Trophoblast cell (in vitro differentiated cells and primary cell): ENCODE measurements at regions not wholly inside any gene's neighbourhood (a gene's known extent, or its start where the extent isn't known, plus 50 kb on each side); places are given as distances from the start of the nearest gene placed in this dataset.

Source experiments
- DNase-seq, 2 donors: peaks; one replicate each; pipeline ENCODE4 v3.0.0-alpha.2; 2016
- H2AFZ ChIP-seq: 2 replicates; pipeline ENCODE4 v1.6.1; 2013; ENCODE audit warnings: low read length, moderate library complexity, mild to moderate bottlenecking; ENCODE audit not compliant: insufficient read depth, poor library complexity
- H2AK5ac ChIP-seq: 2 replicates; pipeline ENCODE4 v1.6.1; 2013; ENCODE audit warnings: mild to moderate bottlenecking, low read length
- H2BK120ac ChIP-seq: 2 replicates; pipeline ENCODE4 v1.6.1; 2013; ENCODE audit warnings: low read length, mild to moderate bottlenecking, moderate library complexity; ENCODE audit not compliant: insufficient read depth, poor library complexity
- H2BK12ac ChIP-seq: 2 replicates; pipeline ENCODE4 v1.6.1; 2013; ENCODE audit warnings: mild to moderate bottlenecking, low read length, moderate library complexity
- H2BK5ac ChIP-seq: 2 replicates; pipeline ENCODE4 v1.6.1; 2013; ENCODE audit warnings: low read length, low read depth, moderate library complexity, mild to moderate bottlenecking; ENCODE audit not compliant: poor library complexity
- H3K14ac ChIP-seq: 2 replicates; pipeline ENCODE4 v1.6.1; 2013; ENCODE audit warnings: mild to moderate bottlenecking, low read length
- H3K18ac ChIP-seq: 2 replicates; pipeline ENCODE4 v1.6.1; 2013; ENCODE audit warnings: mild to moderate bottlenecking, low read length
- H3K23ac ChIP-seq: 2 replicates; pipeline ENCODE4 v1.6.1; 2013; ENCODE audit warnings: low read length
- H3K27ac ChIP-seq: 2 replicates; pipeline ENCODE4 v1.5.1; 2013; ENCODE audit warnings: low read depth, mild to moderate bottlenecking, inconsistent platforms, low read length, moderate library complexity
- H3K27me3 ChIP-seq: 2 replicates; pipeline ENCODE4 v1.6.1; 2013; ENCODE audit warnings: inconsistent platforms, mild to moderate bottlenecking, low read length, moderate library complexity; ENCODE audit not compliant: insufficient read depth
- H3K36me3 ChIP-seq, 2 experiments: 1 replicate in 1 of 2; 2 replicates in 1 of 2; pipeline ENCODE4 v1.6.1; 2013; ENCODE audit warnings: low read length in 2 of 2, mild to moderate bottlenecking in 2 of 2, moderate library complexity in 1 of 2; ENCODE audit not compliant: insufficient read depth in 2 of 2, control insufficient read depth in 1 of 2
- H3K4ac ChIP-seq: 2 replicates; pipeline ENCODE4 v1.6.1; 2013; ENCODE audit warnings: low read depth, mild to moderate bottlenecking, low read length, moderate library complexity
- H3K4me1 ChIP-seq, 2 experiments: 1 replicate in 1 of 2; 2 replicates in 1 of 2; pipeline ENCODE4 v1.6.1; 2013; ENCODE audit warnings: low read length in 2 of 2, mild to moderate bottlenecking in 2 of 2, moderate library complexity in 1 of 2; ENCODE audit not compliant: insufficient read depth in 2 of 2, control insufficient read depth in 1 of 2
- H3K4me2 ChIP-seq: 2 replicates; pipeline ENCODE4 v1.6.1; 2013; ENCODE audit warnings: inconsistent platforms, mild to moderate bottlenecking, low read length, moderate library complexity
- H3K4me3 ChIP-seq: 2 replicates; pipeline ENCODE4 v1.5.1; 2013; ENCODE audit warnings: mild to moderate bottlenecking, low read depth, low read length, inconsistent platforms
- H3K79me1 ChIP-seq: one replicate; pipeline ENCODE4 v1.6.1; 2013; ENCODE audit warnings: low read length
- H3K79me2 ChIP-seq: 2 replicates; pipeline ENCODE4 v1.6.1; 2013; ENCODE audit warnings: low read length, mild to moderate bottlenecking; ENCODE audit not compliant: control insufficient read depth, insufficient read depth, poor library complexity
- H3K9ac ChIP-seq: 2 replicates; pipeline ENCODE4 v1.6.1; 2013; ENCODE audit warnings: mild to moderate bottlenecking, low read length
- H3K9me3 ChIP-seq: 2 replicates; pipeline ENCODE4 v1.6.1; 2013; ENCODE audit warnings: low read depth, mild to moderate bottlenecking, control low read depth, inconsistent platforms, low read length; ENCODE audit not compliant: insufficient read depth
- H4K12ac ChIP-seq: 2 replicates; pipeline ENCODE4 v1.6.1; 2013; ENCODE audit warnings: low read depth, mild to moderate bottlenecking, low read length, moderate library complexity
- H4K8ac ChIP-seq: 2 replicates; pipeline ENCODE4 v1.6.1; 2013; ENCODE audit warnings: low read depth, mild to moderate bottlenecking, low read length, moderate library complexity
- H4K91ac ChIP-seq: one replicate; pipeline ENCODE4 v1.6.1; 2013; ENCODE audit warnings: low read depth, mild to moderate bottlenecking, low read length, moderate library complexity
- whole genome bisulfite sequencing: extraction: QIAGEN DNeasy Blood & Tissue Kit; methylation state at CpG from one replicate; pipeline ENCODE4 v1.1.7; 2013; ENCODE audit warnings: missing lambda C conversion rate; ENCODE audit not compliant: insufficient read length, insufficient coverage; ENCODE audit errors: extremely low coverage; 5-methylcytosine and 5-hydroxymethylcytosine counted together

GRCh38 chr4:32824336-32824735 lies 2104.2 kb downstream of the PCDH7 start:
- Histone ChIP-seq H3K36me3 (no peaks in the 10 kb centered on the region), H3K18ac (no peak overlapping the region), H3K9ac (no peak overlapping the region), H3K14ac (no peak overlapping the region), H4K12ac (no peak overlapping the region), H3K79me1 (no peaks in the 10 kb centered on the region), H2BK120ac (no peak overlapping the region), H4K91ac (no peak overlapping the region), H3K23ac (no peak overlapping the region), H3K27me3 (no peaks in the 10 kb centered on the region), H3K4ac (no peak overlapping the region), H2AK5ac (no peak overlapping the region), H3K4me3 (no peak overlapping the region), H3K4me1 (no peaks in the 10 kb centered on the region), H3K27ac (no peak overlapping the region), H3K79me2 (no peaks in the 10 kb centered on the region), H3K9me3 (peaks cover 4% of the 10 kb centered on the region), H2BK5ac (no peak overlapping the region), H3K4me2 (no peak overlapping the region), H4K8ac (no peak overlapping the region), H2BK12ac (no peak overlapping the region), H2AFZ (no peak overlapping the region)
- WGBS = no CpG with 5 or more reads among the region's 2 CpGs
- no peak for DNase-seq

- H3K9me3 ChIP-seq = peaks cover 4% of the 10 kb centered on the region
- no peak overlapping the region for H3K4me2 ChIP-seq
- H3K18ac ChIP-seq = no peak overlapping the region
- H4K8ac ChIP-seq = no peak overlapping the region
- H3K4ac ChIP-seq = no peak overlapping the region
- no peak overlapping the region for H3K9ac ChIP-seq
- H3K14ac ChIP-seq = no peak overlapping the region
- H3K27me3 ChIP-seq = no peaks in the 10 kb centered on the region
- H2BK5ac ChIP-seq = no peak overlapping the region
- H2AFZ ChIP-seq = no peak overlapping the region
- H4K91ac ChIP-seq = no peak overlapping the region
- H3K36me3 ChIP-seq = no peaks in the 10 kb centered on the region
- H3K79me2 ChIP-seq = no peaks in the 10 kb centered on the region
- no CpG with 5 or more reads among the region's 3 CpGs for WGBS
- H2BK12ac ChIP-seq = no peak overlapping the region
- no peak overlapping the region for H4K12ac ChIP-seq
- H3K23ac ChIP-seq = no peak overlapping the region
- no peak overlapping the region for H3K4me3 ChIP-seq
- H3K79me1 ChIP-seq = no peaks in the 10 kb centered on the region
- no peak overlapping the region for H2AK5ac ChIP-seq
- no peaks in the 10 kb centered on the region for H3K4me1 ChIP-seq
- H2BK120ac ChIP-seq = no peak overlapping the region
- no peak for DNase-seq
- H3K27ac ChIP-seq = no peak overlapping the region
These were observed 2106.0 kb downstream of the PCDH7 start for GRCh38 chr4:32826169-32826568.

GRCh38 chr4:32830160-32830559 lies 2110.0 kb downstream of the PCDH7 start:
- no peak for DNase-seq
- no peaks in the 10 kb centered on the region for H3K4me1 ChIP-seq
- H3K18ac ChIP-seq = no peak overlapping the region
- H3K36me3 ChIP-seq = no peaks in the 10 kb centered on the region
- no peak overlapping the region for H2BK5ac ChIP-seq
- 100% methylated on average over 1 of the region's 1 CpG for WGBS
- no peak overlapping the region for H2BK12ac ChIP-seq
- peaks cover 4% of the 10 kb centered on the region for H3K9me3 ChIP-seq
- no peak overlapping the region for H4K91ac ChIP-seq
- no peak overlapping the region for H3K4me2 ChIP-seq
- no peaks in the 10 kb centered on the region for H3K79me1 ChIP-seq
- H2AFZ ChIP-seq = no peak overlapping the region
- no peak overlapping the region for H2AK5ac ChIP-seq
- H3K27ac ChIP-seq = no peak overlapping the region
- H2BK120ac ChIP-seq = no peak overlapping the region
- no peaks in the 10 kb centered on the region for H3K79me2 ChIP-seq
- no peak overlapping the region for H3K4ac ChIP-seq
- H3K23ac ChIP-seq = no peak overlapping the region
- H3K27me3 ChIP-seq = no peaks in the 10 kb centered on the region
- no peak overlapping the region for H3K9ac ChIP-seq
- no peak overlapping the region for H3K14ac ChIP-seq
- H3K4me3 ChIP-seq = no peak overlapping the region
- no peak overlapping the region for H4K12ac ChIP-seq
- H4K8ac ChIP-seq = no peak overlapping the region

- H3K14ac ChIP-seq = no peak overlapping the region
- H2AFZ ChIP-seq = no peak overlapping the region
- no peak overlapping the region for H3K4me2 ChIP-seq
- no peak for DNase-seq
- H3K79me2 ChIP-seq = no peaks in the 10 kb centered on the region
- no peak overlapping the region for H2BK12ac ChIP-seq
- H3K9ac ChIP-seq = no peak overlapping the region
- no peaks in the 10 kb centered on the region for H3K4me1 ChIP-seq
- no peak overlapping the region for H4K8ac ChIP-seq
- no peak overlapping the region for H3K27ac ChIP-seq
- no peak overlapping the region for H3K4me3 ChIP-seq
- no peaks in the 10 kb centered on the region for H3K27me3 ChIP-seq
- H3K4ac ChIP-seq = no peak overlapping the region
- no peak overlapping the region for H3K18ac ChIP-seq
- H4K91ac ChIP-seq = no peak overlapping the region
- H3K36me3 ChIP-seq = no peaks in the 10 kb centered on the region
- peaks cover 4% of the 10 kb centered on the region for H3K9me3 ChIP-seq
- H2AK5ac ChIP-seq = no peak overlapping the region
- H3K79me1 ChIP-seq = no peaks in the 10 kb centered on the region
- H2BK5ac ChIP-seq = no peak overlapping the region
- no peak overlapping the region for H3K23ac ChIP-seq
- H4K12ac ChIP-seq = no peak overlapping the region
- H2BK120ac ChIP-seq = no peak overlapping the region
These were observed 2110.9 kb downstream of the PCDH7 start for GRCh38 chr4:32831104-32831503.
